ENCODE measurements at regions not wholly inside any gene's neighbourhood (a gene's known extent, or its start where the extent isn't known, plus 50 kb on each side); places are given as distances from the start of the nearest gene placed in this dataset.

GRCh38 chr7:118945911-118946682 is 721.6 kb downstream of the ANKRD7 start:
- TF ChIP-seq CTCF (IDR thresholded peaks at IDR 0.05) (no peak), POLR2A (IDR thresholded peaks at IDR 0.05) (no peak)
